ENCODE measurements at regions not wholly inside any gene's neighbourhood (a gene's known extent, or its start where the extent isn't known, plus 50 kb on each side); places are given as distances from the start of the nearest gene placed in this dataset.

DNA sequence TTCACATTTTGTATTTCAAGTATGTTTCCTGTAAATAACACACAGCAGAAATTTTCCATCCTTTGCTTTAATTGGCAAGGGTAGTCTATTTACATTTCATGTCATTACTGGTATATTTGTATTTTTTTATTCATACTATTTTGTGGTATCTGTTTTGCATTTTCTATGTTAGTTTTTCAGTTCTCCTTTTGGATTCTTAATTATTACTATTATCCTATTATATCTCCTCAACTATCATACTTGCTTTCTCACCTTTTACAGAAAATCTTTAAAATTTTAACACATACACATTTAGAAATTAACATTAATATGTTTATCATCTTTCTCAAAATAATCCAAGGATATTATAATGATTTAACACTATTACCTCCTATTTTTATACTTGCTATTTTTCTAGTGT is 918.3 kb upstream of the MAP3K7 start:
- H3K4me2 ChIP-seq, result no peak overlapping the region
- H3K4me1 ChIP-seq, result no peaks in the 10 kb centered on the region
- H3K9ac ChIP-seq, result no peak overlapping the region
- H3K36me3 ChIP-seq, result no peaks in the 10 kb centered on the region
- no peak overlapping the region for H3K27ac ChIP-seq
- no peaks in the 10 kb centered on the region for H3K9me3 ChIP-seq (replicated peaks in 1 of 11)
- no peaks in the 10 kb centered on the region for H4K20me1 ChIP-seq
- H3K27me3 ChIP-seq, result no peaks in the 10 kb centered on the region
- no peak overlapping the region for H3K4me3 ChIP-seq
- no peak for TF ChIP-seq Cebpa-rat (IDR thresholded peaks at IDR 0.05)

DNA sequence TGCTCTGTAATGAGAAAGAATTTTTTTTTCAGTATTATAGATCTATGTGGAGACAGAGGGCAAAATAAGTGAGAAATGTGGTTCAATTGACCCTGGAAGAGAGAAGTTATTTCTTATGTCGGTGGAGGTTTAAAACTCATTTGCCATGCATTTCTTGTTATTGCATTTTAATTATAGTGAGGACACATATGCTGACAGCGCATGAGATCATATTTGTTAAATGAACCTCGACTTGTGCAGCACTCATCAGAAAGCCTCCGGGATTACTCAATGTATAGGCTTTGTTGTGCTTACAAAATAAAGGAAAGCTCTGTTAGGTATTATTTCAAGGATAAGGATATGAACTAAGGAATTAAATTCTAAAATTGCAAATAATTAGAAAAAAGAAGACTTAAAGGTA is 915.1 kb upstream of the MAP3K7 start:
- no peaks in the 10 kb centered on the region for H3K9me3 ChIP-seq (replicated peaks in 1 of 11)
- no peaks in the 10 kb centered on the region for H3K4me1 ChIP-seq
- TF ChIP-seq Cebpa-rat (IDR thresholded peaks at IDR 0.05), result no peak
- H3K9ac ChIP-seq, result no peak overlapping the region
- H3K36me3 ChIP-seq, result no peaks in the 10 kb centered on the region
- no peaks in the 10 kb centered on the region for H3K27me3 ChIP-seq
- no peak overlapping the region for H3K4me2 ChIP-seq
- no peak overlapping the region for H3K27ac ChIP-seq
- no peaks in the 10 kb centered on the region for H4K20me1 ChIP-seq
- no peak overlapping the region for H3K4me3 ChIP-seq

DNA sequence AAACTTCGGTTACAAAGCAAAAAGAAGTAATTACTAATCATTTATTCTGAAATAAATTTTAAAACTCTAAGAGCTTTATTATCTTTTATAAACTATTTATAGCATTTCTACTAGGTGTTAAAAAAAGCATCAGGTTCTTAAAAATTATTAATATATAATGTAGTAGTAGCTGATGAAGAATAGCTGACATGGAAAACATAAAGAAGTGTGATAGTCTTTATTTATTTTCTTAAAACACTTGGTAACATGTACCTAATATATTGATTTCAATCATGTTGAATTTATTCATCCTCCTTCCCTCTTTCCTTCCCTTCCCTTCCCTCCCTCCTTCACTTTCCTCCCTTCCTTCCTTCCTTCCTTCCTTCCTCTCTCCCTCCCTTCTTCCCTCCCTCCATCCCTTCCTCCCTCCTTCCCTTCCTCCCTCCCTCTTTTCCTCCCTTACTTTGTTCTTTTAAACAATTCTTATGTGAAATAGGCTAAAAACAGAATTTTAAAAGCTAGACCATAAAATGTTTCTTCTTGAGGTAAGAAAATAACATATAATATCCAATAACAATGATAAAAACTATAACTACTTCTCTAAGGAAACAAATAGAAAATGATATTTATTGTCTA is 913.9 kb upstream of the MAP3K7 start:
- H3K36me3 ChIP-seq, result no peaks in the 10 kb centered on the region
- H3K4me3 ChIP-seq, result no peak overlapping the region
- H3K27ac ChIP-seq, result no peak overlapping the region
- no peaks in the 10 kb centered on the region for H3K9me3 ChIP-seq (replicated peaks in 1 of 11)
- H3K4me1 ChIP-seq, result no peaks in the 10 kb centered on the region
- no peak overlapping the region for H3K4me2 ChIP-seq
- no peak for TF ChIP-seq Cebpa-rat (IDR thresholded peaks at IDR 0.05)
- H3K9ac ChIP-seq, result no peak overlapping the region
- H4K20me1 ChIP-seq, result no peaks in the 10 kb centered on the region
- no peaks in the 10 kb centered on the region for H3K27me3 ChIP-seq

- no peak overlapping the region for H3K4me3 ChIP-seq
- TF ChIP-seq Cebpa-rat (IDR thresholded peaks at IDR 0.05), result no peak
- no peak overlapping the region for H3K27ac ChIP-seq
- no peak overlapping the region for H3K4me2 ChIP-seq
- H3K4me1 ChIP-seq, result no peaks in the 10 kb centered on the region
- H3K9ac ChIP-seq, result no peak overlapping the region
- no peaks in the 10 kb centered on the region for H3K36me3 ChIP-seq
- H4K20me1 ChIP-seq, result no peaks in the 10 kb centered on the region
- no peaks in the 10 kb centered on the region for H3K27me3 ChIP-seq
- H3K9me3 ChIP-seq (replicated peaks in 1 of 11), result no peaks in the 10 kb centered on the region
These were observed 911.7 kb upstream of the MAP3K7 start for GRCh38 chr6:91498576-91498975.

- Histone ChIP-seq H3K4me3 (no peak overlapping the region), H4K20me1 (no peaks in the 10 kb centered on the region), H3K27me3 (no peaks in the 10 kb centered on the region), H3K9me3 (replicated peaks in 1 of 11) (no peaks in the 10 kb centered on the region), H3K4me2 (no peak overlapping the region), H3K9ac (no peak overlapping the region), H3K27ac (no peak overlapping the region), H3K4me1 (no peaks in the 10 kb centered on the region), H3K36me3 (no peaks in the 10 kb centered on the region)
- no peak for TF ChIP-seq Cebpa-rat (IDR thresholded peaks at IDR 0.05)
These were observed 910.9 kb upstream of the MAP3K7 start for GRCh38 chr6:91497770-91498169.

GRCh38 chr6:91490671-91491301 is 903.9 kb upstream of the MAP3K7 start:
- H3K9ac ChIP-seq, result no peak overlapping the region
- no peak overlapping the region for H3K4me2 ChIP-seq
- H4K20me1 ChIP-seq, result no peaks in the 10 kb centered on the region
- no peaks in the 10 kb centered on the region for H3K36me3 ChIP-seq
- H3K4me1 ChIP-seq, result peaks cover 0 to 15% (median 0%) of the 10 kb centered on the region in 10 experiments; a peak in 8 of 20 replicates
- H3K9me3 ChIP-seq (replicated peaks in 1 of 11), result no peaks in the 10 kb centered on the region
- no peak overlapping the region for H3K27ac ChIP-seq
- no peak for TF ChIP-seq Cebpa-rat (IDR thresholded peaks at IDR 0.05)
- H3K4me3 ChIP-seq, result no peak overlapping the region
- no peaks in the 10 kb centered on the region for H3K27me3 ChIP-seq

- Histone ChIP-seq H4K20me1 (no peaks in the 10 kb centered on the region), H3K4me1 (peaks cover 0 to 15% (median 0%) of the 10 kb centered on the region in 10 experiments; a peak in 8 of 20 replicates), H3K36me3 (no peaks in the 10 kb centered on the region), H3K9me3 (replicated peaks in 1 of 11) (no peaks in the 10 kb centered on the region), H3K27me3 (no peaks in the 10 kb centered on the region), H3K4me3 (no peak overlapping the region), H3K9ac (no peak overlapping the region), H3K27ac (peak overlapping the region in 3 of 11 experiments; percentile 36 to 59 (median 53); a peak in 4 of 22 replicates), H3K4me2 (peak overlapping the region in 4 of 11 experiments; percentile 33 to 64 (median 50); a peak in 7 of 22 replicates)
- TF ChIP-seq Cebpa-rat (IDR thresholded peaks at IDR 0.05), result peak in 1 of 11 experiments; percentile 54; a peak in 1 of 22 replicates
These were observed 901.0 kb upstream of the MAP3K7 start for GRCh38 chr6:91487696-91488392.

GRCh38 chr6:91486200-91486599 is 899.3 kb upstream of the MAP3K7 start:
- no peaks in the 10 kb centered on the region for H3K36me3 ChIP-seq
- no peaks in the 10 kb centered on the region for H3K9me3 ChIP-seq (replicated peaks in 1 of 11)
- H3K27ac ChIP-seq, result no peak overlapping the region
- peaks cover 0 to 15% (median 0%) of the 10 kb centered on the region in 10 experiments; a peak in 8 of 20 replicates for H3K4me1 ChIP-seq
- no peaks in the 10 kb centered on the region for H4K20me1 ChIP-seq
- no peak for TF ChIP-seq Cebpa-rat (IDR thresholded peaks at IDR 0.05)
- H3K4me3 ChIP-seq, result no peak overlapping the region
- no peak overlapping the region for H3K4me2 ChIP-seq
- no peak overlapping the region for H3K9ac ChIP-seq
- H3K27me3 ChIP-seq, result no peaks in the 10 kb centered on the region

GRCh38 chr6:91485047-91485446 is 898.2 kb upstream of the MAP3K7 start:
- H3K4me3 ChIP-seq, result no peak overlapping the region
- H3K27me3 ChIP-seq, result no peaks in the 10 kb centered on the region
- no peak overlapping the region for H3K27ac ChIP-seq
- no peaks in the 10 kb centered on the region for H4K20me1 ChIP-seq
- H3K9me3 ChIP-seq (replicated peaks in 1 of 11), result no peaks in the 10 kb centered on the region
- H3K4me2 ChIP-seq, result no peak overlapping the region
- no peaks in the 10 kb centered on the region for H3K36me3 ChIP-seq
- TF ChIP-seq Cebpa-rat (IDR thresholded peaks at IDR 0.05), result no peak
- H3K9ac ChIP-seq, result no peak overlapping the region
- H3K4me1 ChIP-seq, result peaks cover 0 to 15% (median 0%) of the 10 kb centered on the region in 10 experiments; a peak in 8 of 20 replicates

All from BLaER1 treated with 17β-estradiol and CSF1 and Interleukin-3, amounts not matched to agents 10 nM and 100 nM (cell line).